ENCODE measurements at regions not wholly inside any gene's neighbourhood (a gene's known extent, or its start where the extent isn't known, plus 50 kb on each side); places are given as distances from the start of the nearest gene placed in this dataset.

DNA sequence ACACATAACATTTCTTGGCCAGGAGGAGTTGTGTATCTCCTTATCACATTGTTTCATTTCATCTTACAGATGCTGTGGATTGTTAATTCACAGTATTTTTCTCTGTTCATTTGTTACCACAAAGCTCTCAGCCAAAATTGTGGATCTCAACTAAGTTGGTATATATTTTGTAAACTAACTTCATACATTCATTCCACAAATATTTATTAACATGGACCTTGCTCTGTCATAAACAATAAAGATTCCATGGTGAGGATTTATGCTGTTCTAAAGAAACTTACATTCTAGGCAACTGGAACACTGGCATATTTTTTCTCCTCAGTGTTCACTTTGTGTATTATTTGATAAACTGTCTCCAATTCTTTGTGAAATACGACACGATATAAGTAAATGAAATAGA is 268.8 kb downstream of the CNTN3 start:
- DNase-seq (ENCODE audit: low read depth) = no peak
- TF ChIP-seq, protein P1, sequence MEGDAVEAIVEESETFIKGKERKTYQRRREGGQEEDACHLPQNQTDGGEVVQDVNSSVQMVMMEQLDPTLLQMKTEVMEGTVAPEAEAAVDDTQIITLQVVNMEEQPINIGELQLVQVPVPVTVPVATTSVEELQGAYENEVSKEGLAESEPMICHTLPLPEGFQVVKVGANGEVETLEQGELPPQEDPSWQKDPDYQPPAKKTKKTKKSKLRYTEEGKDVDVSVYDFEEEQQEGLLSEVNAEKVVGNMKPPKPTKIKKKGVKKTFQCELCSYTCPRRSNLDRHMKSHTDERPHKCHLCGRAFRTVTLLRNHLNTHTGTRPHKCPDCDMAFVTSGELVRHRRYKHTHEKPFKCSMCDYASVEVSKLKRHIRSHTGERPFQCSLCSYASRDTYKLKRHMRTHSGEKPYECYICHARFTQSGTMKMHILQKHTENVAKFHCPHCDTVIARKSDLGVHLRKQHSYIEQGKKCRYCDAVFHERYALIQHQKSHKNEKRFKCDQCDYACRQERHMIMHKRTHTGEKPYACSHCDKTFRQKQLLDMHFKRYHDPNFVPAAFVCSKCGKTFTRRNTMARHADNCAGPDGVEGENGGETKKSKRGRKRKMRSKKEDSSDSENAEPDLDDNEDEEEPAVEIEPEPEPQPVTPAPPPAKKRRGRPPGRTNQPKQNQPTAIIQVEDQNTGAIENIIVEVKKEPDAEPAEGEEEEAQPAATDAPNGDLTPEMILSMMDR (conservative IDR thresholded peaks at IDR 0.05; ENCODE audit: control insufficient read depth, insufficient read depth, low read depth, low read length) = no peak
- no peak overlapping the region for H3K4me3 ChIP-seq (ENCODE audit: control insufficient read depth, low read depth, low read length)

DNA sequence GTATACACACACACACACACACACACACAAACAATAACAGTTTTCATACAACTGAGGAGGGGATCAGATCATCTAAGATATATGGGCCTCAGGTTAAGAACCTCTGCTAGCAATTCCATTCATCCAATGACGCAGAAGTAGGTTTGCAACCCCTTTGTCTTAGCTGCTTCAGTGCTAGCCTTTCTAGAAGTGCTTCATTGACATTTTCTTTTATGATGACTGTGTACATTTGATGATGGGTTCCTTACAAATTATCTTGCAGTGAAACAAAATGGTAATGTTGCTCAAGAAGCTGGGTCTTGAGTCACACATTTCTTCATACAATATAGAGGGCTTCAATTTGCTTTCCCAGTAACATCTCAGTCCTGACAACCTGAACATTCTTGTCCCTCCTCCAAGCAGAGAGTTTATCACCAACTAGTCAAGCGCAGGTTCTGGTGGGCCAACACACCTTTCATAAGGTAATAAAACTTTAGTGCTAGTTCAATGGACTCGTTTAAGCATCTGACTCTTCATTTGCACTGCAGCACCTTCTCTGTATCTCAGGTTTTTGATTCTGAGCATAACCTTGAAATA is 269.5 kb downstream of the CNTN3 start:
- TF ChIP-seq, protein P1 (conservative IDR thresholded peaks at IDR 0.05; ENCODE audit: control insufficient read depth, insufficient read depth, low read depth, low read length) = no peak
- peak; percentile 7 for DNase-seq (ENCODE audit: low read depth)
- H3K4me3 ChIP-seq (ENCODE audit: control insufficient read depth, low read depth, low read length) = no peak overlapping the region

DNA sequence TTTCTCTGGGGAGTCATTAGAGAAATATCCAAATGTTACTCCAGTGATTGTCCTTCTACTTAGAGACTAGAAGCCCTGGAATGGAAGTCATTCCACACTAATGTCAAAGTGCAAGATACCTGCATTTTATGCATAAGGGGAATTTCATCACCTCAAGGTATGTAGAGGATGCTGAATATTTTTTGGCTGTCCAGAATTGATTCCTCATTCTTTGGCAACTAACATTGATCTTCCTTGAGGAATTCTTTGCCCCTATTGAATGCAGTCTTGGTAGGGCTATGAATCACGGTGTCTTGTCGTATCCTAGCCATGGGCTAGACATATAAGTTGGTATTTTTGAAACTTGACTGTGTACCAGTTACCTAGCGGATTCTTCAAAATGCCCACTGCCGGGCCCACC is 271.1 kb downstream of the CNTN3 start:
- no peak overlapping the region for H3K4me3 ChIP-seq (ENCODE audit: control insufficient read depth, low read depth, low read length)
- DNase-seq (ENCODE audit: low read depth) = no peak
- TF ChIP-seq, protein P1 (conservative IDR thresholded peaks at IDR 0.05; ENCODE audit: control insufficient read depth, insufficient read depth, low read depth, low read length) = no peak

DNA sequence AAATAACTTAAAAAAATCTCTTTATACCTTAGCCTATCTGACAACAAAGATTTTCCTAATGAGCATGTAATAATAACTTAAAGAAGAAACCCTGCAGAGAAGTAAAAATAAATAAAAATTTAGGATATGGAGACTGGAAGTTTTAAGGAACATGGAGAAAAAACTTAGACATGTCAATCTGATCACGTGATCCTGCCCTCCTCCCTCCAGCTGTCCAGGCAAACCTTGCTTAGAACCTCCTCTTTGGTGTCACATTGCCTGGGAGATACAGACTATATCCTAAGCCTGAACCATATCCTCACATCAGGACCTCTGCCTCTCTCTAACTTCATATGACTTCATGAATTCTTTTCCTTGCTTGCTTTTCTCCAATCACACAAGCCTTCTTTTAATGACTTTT is 275.5 kb downstream of the CNTN3 start:
- TF ChIP-seq, protein P1 (conservative IDR thresholded peaks at IDR 0.05; ENCODE audit: control insufficient read depth, insufficient read depth, low read depth, low read length) = no peak
- no peak for DNase-seq (ENCODE audit: low read depth)
- H3K4me3 ChIP-seq (ENCODE audit: control insufficient read depth, low read depth, low read length) = no peak overlapping the region

DNA sequence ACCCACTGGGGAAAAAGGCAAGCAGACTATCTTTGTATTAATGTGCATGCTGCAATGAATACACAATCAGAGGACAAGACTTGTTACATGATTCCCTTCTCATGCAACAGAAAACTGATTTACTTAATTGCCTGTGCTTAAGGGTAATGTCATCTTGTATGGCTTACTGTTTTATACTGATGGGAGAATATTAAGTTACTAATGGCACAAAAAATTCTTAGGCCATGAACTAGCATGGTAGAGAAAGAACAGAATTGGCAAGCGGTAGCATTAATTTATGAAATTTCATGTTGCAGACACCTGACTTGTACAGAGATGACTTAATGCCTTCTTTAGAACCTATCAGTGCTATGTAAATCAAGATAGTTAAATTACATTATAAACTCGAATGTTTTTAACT is 282.3 kb downstream of the CNTN3 start:
- TF ChIP-seq, protein P1 (conservative IDR thresholded peaks at IDR 0.05; ENCODE audit: control insufficient read depth, insufficient read depth, low read depth, low read length) = no peak
- no peak overlapping the region for H3K4me3 ChIP-seq (ENCODE audit: control insufficient read depth, low read depth, low read length)
- DNase-seq (ENCODE audit: low read depth) = no peak

DNA sequence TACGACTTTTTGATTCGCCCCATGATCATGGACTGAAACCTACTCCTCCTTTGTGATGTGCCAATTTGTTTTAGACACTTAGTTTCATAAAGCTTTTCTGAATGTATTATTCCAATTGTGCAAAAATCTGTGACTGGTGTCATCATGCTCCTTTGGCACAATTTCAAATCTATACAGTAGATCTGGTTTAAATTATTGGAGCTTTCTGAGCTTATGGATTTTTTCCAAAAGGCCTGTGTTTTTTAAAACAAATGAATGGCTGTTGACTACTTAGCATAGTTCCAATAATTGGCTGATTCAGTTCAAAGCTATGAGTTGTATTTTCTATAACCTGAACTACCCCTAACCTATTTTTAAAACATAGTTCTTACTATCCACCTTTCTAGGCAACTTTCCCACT is 282.7 kb downstream of the CNTN3 start:
- TF ChIP-seq, protein P1 (conservative IDR thresholded peaks at IDR 0.05; ENCODE audit: control insufficient read depth, insufficient read depth, low read depth, low read length) = no peak
- H3K4me3 ChIP-seq (ENCODE audit: control insufficient read depth, low read depth, low read length) = no peak overlapping the region
- DNase-seq (ENCODE audit: low read depth) = no peak

DNA sequence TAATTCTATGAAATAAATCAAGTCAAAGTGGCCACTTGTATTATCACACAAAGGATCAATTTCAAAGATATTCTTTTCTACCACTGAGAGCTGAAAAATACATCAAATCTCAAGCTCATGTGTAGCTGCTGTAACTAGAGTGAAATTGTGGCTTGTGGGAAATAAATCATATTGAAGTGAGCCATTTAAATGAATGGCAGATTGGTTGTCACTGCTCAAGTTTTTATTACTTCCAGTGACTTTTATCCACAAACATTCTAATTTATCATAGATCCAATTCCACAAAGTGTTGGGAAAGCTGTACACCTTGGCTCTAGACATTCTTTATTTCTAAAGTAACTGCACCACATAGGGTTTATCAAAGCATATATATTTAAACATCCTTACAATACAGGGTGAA is 285.4 kb downstream of the CNTN3 start:
- no peak overlapping the region for H3K4me3 ChIP-seq (ENCODE audit: control insufficient read depth, low read depth, low read length)
- no peak for DNase-seq (ENCODE audit: low read depth)
- TF ChIP-seq, protein P1 (conservative IDR thresholded peaks at IDR 0.05; ENCODE audit: control insufficient read depth, insufficient read depth, low read depth, low read length) = no peak
